HG03457 (cell line): ENCODE measurements at regions not wholly inside any gene's neighbourhood (a gene's known extent, or its start where the extent isn't known, plus 50 kb on each side); places are given as distances from the start of the nearest gene placed in this dataset.

Experiments used
- ATAC-seq: cut with Tn5 transposase; IDR thresholded peaks from one replicate; pipeline ENCODE4 v1.9.1; 2021; ENCODE audit warnings: moderate number of reproducible peaks; ENCODE audit not compliant: unreplicated experiment

DNA sequence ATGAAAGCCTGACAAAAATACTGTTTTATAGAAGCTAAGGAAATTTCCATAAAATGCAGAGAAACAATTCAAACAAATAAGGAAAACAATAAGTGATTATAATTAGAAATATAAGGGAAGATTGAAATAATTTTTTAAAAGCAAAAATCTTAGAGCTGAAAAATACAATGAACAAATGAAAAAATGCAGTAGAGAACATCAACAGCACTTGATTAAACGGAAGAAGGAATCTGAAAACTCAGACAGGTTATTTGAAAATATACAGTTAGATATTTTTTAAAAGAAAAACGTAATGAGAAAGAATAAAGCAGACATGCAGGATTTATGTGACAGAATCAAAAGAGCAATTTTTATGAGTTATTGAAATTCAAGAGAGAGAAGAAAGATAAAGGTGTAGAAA is 279.1 kb upstream of the MAGI2 start:
- ATAC-seq, result no peak

DNA sequence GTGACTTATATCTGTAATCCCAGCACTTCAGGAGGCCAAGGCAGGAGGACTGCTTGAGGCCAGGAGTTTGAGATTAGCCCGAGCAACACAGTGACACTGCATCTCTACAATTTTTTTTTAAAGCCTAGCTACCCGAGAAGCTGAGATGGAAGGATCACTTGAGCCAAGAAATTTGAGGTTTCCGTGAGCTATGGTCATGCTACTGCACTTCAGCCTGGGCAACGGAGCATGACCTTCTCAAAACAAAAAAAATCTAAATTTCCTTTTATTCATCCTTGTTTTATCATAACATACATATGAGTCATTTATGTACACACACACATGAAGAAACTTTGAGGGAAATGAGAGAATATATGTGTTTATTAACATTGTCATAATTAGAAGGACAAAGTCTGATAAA is 277.5 kb upstream of the MAGI2 start:
- no peak for ATAC-seq

DNA sequence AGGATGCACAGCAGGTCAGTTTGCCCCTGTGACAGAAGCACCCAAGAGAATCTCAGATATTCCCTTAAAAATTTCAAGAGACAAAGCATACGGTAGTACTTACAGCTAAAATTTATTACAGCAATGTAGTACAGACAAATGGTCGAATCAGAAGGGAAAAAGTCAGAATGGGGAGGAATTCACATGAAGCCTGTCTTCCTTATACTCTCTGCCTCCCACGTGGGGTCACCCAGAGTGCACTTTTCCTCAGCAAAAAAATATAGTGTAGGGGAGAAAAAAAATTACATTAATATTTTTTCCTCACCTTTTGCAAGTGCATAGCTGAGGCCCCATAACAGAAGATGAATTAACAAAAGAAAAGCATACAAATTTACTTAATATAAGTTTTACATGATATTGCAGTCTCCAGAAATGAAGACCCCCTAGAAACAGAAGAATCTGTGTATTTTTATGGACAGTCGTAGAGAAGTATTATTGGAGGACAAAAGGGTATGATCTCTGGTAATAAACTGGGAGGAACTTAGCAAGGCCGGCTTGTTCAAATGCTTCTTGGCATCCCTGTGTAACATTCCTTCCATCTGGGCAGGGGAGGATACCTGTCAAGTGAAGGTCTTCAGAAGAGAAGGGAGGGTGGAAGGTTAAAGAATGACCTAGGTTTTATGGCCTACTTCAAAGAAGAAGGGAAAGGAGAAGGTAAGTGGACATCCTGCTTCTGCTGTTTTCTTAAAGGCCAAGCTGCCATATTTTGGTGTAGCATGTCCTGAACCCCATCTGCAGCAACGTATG is 270.6 kb upstream of the MAGI2 start:
- ATAC-seq, result no peak

DNA sequence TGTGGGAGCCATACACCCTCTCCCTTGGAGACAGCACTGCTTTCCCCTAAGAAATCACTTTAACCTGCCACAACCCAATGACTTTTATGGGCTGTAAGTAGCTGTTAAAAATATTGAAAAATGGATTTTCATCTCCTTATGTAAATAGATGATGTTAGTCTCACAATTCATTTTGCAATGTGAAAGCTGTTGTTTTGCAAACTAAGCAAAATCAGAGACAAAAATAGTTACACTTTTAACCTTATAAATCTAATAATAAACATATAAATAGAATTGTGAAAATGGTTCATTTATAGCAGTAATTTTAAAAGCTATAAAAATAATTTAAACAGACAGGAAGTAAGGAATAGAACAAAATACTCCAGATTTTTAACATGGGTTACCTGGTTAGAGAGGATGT is 268.8 kb upstream of the MAGI2 start:
- ATAC-seq, result no peak

DNA sequence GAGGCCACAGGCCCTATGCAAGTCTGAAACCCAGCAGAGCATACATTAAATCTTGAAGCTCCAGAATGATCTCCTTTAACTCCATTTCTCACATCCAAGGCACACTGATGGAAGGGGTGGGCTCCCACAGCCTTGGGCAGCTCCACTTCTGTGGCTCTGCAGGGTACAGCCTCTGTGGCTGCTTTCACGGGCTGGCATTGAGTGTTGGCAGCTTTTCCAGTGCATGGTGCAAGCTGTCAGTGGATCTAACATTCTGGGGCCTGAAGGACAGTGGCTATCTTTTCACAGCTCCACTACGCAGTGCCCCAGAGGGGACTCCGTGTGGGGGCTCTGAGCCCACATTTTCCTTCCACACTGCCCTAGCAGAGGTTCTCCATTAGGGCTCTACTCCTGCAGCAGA is 265.7 kb upstream of the MAGI2 start:
- no peak for ATAC-seq

DNA sequence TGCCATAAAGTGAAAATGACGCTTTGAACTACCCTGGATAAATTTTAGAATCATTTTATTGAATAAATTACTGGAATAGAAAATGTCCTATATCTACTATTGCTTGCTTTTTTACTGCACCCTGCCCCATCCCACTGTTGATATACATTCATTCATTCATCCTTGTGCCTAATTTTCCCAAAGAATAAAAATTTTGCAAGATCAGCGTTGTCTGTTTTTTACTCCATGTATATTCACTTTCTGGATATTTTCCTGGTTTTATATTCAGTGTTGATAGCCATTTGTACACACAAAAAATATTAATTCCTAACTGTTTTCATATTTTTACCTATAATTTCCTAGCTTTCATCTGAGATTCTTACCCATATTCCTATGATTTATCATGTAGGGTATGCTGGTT is 262.9 kb upstream of the MAGI2 start:
- no peak for ATAC-seq

DNA sequence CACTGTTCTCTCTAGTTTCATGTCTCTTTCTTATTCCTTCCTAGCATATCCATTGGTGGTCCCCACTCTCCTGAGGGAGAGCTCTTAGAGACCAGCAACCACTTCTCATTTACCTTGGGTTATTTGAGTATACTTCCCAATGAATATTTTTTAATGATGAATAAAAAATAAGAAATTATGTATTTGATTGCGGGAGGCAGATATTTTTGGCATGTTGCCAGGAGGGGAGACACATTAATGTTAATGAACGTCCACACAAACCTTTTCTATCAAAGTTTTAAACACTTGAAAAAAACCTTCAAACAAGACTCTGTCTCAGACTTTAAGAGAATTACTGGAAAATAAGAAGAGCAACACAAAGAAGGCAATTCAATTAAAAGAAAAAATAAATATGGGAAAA is 260.6 kb upstream of the MAGI2 start:
- no peak for ATAC-seq

DNA sequence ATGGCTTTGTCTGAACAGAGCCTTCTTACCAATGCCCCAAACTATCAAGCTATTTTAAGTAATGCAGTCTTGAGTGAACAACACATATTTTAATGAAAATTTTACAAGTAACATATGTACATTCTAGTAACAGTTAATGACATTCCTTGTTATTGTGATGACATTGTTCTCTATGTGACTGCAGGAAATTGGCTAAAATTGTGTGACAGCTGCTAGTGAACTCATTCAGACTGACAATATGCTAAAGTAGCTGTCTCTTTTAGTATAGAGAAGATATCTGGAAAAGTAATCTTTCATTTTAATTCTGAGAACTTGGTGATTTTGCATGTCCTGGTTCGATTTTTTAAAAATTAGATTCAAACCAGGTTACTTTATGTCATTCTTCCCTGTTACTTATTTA is 259.8 kb upstream of the MAGI2 start:
- ATAC-seq, result no peak

DNA sequence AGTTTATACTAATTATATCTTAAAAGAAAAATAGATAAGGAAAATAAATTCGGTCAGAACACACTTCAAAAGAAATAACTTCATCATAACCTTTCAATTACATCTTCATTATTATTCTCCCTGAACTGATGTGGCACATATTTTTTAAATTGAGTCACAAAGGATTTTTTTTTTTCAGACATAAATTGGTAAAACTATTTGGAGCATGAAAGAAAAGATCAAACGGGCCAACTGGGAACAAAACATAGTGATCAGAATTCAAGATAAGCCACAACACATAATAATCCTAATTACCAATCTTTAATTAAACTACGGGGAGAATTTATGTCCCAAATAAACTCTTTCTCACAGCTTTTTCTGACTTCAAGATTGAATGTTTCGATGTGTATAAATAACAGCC is 258.2 kb upstream of the MAGI2 start:
- ATAC-seq, result no peak

DNA sequence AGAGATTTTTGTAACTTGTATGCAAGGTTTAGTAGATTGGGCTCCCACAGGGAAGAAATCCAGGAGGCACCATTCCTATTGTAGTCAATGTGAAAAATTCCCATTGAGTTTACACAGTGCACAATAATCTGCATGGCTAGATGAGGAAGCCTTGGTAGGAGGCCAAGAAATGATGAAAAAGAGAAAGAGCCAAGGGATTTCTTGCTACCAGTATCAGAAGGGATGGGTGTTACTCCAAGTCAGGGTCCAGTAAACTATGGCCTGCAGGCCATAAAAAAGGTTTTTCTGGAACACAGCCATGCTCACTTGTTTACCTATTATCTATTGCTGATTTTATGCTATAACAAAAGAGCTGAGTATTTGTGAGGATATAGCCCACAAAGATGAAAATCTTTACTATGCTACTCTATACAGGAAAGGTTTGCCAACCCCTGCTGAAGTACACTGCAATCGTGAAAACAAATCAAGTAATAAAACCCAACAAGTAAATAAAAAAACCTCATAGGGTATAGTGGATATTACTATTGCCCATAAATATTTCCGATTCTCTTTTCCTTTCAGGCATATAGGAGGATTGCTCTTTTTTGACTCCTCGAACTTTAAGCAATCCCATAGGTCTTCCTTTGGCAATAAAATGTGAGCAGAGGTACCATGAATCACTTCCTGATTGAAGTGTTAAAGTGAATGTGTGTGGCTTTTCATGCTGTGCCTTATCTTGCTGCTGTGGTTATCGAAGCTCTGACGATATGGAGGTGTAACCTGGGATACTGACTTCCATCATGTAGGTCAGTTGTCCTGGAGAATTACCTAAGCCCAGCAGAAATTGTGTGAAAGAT is 256.3 kb upstream of the MAGI2 start:
- no peak for ATAC-seq

DNA sequence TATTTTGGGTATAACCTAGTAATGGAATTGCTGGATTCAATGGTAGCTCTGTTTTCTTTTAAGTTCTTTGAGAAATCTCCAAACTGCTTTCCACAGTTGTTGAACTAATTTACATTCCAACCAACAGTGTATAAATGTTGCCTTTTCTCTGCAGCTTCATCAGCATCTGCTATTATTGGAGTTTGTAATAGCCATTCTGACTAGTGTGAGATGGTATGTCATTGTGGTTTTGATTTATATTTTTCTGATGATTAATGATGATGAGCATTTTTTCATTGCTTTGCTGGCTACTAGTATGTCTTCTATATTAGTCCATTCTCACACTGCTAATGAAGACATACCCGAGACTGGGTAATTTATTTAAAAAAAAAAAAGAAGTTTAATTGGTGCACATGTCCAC is 248.6 kb upstream of the MAGI2 start:
- ATAC-seq, result no peak

DNA sequence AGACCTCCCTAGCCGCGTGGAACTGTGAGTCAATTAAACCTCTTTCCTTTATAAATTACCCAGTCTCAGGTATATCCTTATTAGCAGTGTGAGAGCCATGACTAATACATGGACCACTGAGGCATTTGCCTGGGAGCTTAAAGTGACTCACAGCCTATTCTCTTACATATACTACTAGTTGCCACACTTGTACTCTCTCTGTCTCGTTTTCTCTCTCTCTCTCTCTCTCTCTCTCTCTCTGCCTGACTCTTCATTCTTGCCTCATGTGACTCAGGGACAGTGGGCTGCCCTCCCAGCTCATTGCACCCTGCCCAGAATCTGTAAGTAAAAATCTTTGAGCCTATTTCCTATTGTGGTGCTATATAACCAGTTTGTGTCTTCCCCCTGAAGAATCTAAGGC is 238.5 kb upstream of the MAGI2 start:
- no peak for ATAC-seq

DNA sequence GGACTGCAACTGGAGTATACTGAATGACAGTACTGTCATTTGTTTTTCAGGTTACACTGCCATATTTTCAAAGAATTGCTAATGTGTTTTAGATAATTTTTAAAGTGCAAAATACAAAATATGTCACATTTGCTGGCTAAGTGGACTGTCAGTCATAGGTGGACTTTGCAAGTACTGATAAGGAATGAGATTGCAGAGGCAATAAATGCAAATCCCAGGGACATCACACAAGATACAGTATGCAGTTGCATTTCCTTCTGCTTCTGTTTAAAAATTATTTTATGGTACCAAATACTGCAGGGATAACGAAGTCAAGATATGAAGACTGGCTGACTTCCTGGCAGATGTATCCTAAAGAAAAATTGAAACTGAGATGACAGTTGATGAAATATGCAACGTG is 237.6 kb upstream of the MAGI2 start:
- ATAC-seq, result no peak

DNA sequence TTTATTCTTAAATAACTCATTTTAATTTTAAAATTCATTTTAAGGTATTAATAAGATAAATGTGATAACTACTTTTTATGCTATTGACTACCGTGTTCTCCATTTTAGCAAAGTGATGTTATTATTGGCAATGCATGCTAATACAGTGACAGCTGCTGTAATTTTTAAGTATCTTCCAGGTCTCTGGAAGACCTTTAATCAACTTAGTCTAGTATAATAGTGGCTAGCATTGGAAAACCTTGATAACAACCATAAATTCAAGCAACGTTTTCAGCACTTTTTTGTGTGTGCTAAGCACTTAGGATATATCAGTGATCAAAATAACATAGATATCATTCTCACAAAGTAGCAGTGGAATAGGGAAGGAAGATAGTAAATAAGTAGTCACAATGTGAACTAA is 230.9 kb upstream of the MAGI2 start:
- no peak for ATAC-seq

DNA sequence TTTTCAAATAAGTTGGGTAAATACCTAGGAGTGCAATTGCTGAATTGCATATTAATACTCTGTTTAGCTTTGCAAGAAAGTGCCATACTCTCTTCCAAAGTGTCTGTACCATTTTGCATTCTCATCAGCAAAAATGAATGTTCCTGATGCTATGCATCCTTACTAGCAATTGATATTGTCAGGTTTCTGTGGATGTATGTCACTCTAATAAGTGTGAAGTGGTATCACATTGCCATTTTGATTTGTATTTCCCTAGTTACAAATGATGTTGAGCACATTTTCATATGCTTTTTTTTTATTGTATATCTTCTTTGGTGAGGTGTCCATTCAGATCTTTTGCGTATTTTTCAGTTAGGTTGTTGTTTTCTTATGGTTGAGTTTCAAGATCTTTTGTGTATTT is 230.4 kb upstream of the MAGI2 start:
- ATAC-seq, result no peak

DNA sequence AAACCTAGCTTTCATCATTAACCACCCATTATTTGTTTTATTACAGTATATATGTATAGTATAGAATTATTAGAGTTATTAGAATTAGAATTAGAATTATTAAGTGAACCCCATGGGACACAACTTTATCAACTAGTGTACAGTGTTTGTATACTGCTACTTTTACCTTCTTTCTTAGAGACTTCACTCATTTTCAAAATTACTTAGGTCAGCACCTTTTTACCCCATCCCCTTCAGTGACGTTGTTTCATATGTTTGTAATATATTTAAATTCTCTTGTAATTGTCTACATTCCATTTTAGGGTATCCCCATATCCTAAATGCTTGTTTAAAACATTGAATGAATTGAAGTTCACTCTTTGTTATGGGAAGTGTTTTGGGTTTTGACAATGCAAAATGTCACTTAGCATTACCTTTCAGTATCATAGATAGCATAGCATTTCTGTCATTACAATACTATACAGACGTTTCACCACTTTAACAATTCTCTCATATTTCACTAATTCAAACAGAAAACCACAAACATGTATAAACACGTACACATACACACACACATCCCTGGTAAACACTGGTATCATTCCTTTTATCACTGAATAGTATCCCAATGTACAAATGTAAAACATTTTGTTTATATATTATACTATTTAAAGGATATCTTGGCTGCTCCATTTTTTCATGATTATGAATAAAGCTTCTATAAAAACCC is 229.9 kb upstream of the MAGI2 start:
- ATAC-seq, result no peak

DNA sequence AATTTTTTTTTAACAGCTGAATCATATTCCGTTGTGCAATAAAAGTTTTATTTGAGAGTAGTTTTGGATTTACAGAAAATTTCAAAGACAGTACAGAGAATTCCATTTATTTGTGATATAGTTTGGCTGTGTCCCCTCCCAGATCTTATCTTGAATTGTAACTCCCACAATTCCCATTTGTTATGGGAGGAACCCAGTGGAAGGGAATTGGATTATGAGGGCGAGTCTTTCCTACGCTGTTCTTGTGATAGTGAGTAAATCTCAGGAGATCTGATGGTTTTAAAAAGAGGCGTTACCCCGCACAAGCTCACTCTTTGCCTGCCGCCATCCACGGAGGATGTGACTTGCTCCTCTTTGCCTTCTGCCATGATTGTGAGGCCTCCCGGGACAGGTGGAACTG is 228.0 kb upstream of the MAGI2 start:
- ATAC-seq, result no peak

DNA sequence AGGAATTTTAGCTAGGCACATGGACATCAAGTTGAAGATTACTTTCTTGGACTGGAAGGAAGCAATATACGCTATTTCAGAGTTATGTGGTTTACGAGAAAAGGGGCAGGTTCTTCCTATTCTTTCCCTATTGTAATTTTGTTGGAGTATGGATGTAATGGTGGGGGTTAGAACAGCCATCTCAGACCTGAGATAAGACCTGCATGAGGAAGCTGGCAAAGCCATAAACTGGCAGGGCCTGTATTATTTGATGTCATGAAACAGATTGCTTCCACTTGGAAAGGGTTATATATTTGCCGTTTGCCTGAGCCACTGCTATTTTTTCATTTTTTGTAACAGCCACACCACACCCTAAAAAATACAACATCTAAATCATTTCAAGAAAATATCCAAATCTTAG is 220.5 kb upstream of the MAGI2 start:
- no peak for ATAC-seq

DNA sequence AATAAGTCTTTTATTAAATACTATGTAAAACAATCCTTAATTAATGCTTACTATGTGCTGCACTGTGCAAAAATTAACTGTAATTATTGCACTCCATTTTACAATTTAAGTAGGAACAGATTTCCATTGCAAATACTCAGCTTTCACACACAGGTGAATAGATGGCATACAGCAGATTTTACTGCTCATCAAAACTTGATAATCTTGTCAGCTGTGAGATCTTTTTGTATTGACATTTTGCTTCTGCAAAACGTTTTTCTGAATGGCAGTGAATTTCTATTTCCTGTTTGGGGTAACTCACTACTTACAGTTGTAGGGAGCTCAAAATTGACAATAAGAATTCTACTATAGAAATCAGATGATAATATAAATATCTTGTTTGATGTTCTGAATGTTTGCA is 220.0 kb upstream of the MAGI2 start:
- no peak for ATAC-seq

DNA sequence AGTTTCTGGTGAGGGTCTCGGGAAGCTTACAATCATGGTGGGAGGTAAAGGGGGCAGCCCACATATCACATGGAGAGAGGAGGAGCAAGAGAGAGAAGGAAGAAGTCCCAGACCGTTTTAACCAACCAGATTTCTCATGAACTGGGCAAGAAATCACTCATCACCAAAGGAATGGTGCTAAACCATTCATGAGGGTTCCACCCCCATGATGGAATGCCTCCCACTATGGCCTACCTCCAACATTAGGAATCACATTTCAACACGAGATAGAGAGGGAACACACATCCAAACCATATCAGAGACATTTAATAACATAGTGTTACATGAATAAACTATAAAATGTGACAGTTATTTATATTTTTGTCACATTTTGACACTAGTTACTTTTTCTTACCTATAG is 214.8 kb upstream of the MAGI2 start:
- ATAC-seq, result no peak

DNA sequence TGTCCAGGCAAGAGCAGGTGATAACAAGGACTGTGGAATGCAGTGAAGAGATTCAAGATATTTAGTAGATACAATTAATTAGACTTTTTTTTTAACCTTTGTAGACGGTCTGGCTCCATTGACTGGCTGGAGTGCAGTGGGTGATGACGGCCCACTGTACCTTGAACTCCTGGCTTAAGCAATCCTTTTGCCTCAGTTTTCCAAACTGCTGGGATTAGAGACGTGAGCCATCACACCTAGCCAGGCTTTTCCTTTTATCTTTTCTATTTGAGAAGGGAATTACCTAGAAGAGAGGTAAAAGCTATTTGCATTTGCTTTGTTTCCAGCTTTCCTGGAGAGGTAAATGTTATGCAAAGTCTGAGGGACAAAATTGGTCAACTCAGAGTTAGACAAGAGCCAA is 213.0 kb upstream of the MAGI2 start:
- ATAC-seq, result no peak
